ENCODE measurements at regions not wholly inside any gene's neighbourhood (a gene's known extent, or its start where the extent isn't known, plus 50 kb on each side); places are given as distances from the start of the nearest gene placed in this dataset.

DNA sequence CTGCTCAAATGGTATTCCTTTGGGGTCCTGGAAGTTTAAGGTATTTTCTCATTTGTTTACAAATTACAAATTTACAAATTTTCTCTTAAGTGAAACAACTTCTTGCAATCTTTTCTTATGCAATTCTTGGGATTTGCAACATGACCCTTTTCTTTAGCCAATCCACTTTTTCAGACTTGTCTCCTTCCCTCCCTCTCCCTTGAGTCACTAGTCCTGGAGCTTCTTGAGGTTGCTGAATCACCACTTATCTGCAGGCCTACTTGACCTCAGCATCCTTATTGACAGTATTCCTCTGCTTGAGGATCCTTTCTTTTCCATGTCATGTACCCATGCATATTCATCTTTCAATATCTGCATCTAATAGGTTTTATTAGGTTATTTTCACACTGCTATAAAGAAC is 302.8 kb upstream of the ADAMTS5 start:
- TF ChIP-seq CTCF (IDR thresholded peaks at IDR 0.05; ENCODE audit: low read depth, low read length) = no peak
- H3K27me3 ChIP-seq (ENCODE audit: control insufficient read depth, insufficient read depth, low read length) = no peaks in the 10 kb centered on the region
- H3K9me3 ChIP-seq (ENCODE audit: control insufficient read depth, insufficient read depth, low read length) = no peaks in the 10 kb centered on the region
- ChIA-PET POLR2A (no interaction called here), CTCF (no interaction called here)
- peak; percentile 69 for DNase-seq (ENCODE audit: low read depth, low spot score)
- no peak overlapping the region for H3K27ac ChIP-seq (ENCODE audit: low read depth, low read length)
- no peak overlapping the region for H3K4me3 ChIP-seq (ENCODE audit: low read depth, low read length)

- POLR2A ChIA-PET = interaction anchor here (0.9 kb wide), 1 partner anchor 33 kb away, joined by 3 read pairs; no protein-coding TSS in a partner anchor
- no peak for DNase-seq (ENCODE audit: low read depth, low spot score)
- no peak overlapping the region for H3K27ac ChIP-seq (ENCODE audit: low read depth, low read length)
- CTCF ChIA-PET = no interaction called here
- H3K27me3 ChIP-seq (ENCODE audit: control insufficient read depth, insufficient read depth, low read length) = no peaks in the 10 kb centered on the region
- no peak overlapping the region for H3K4me3 ChIP-seq (ENCODE audit: low read depth, low read length)
- TF ChIP-seq CTCF (IDR thresholded peaks at IDR 0.05; ENCODE audit: low read depth, low read length) = no peak
- H3K9me3 ChIP-seq (ENCODE audit: control insufficient read depth, insufficient read depth, low read length) = no peaks in the 10 kb centered on the region
Observed at GRCh38 chr21:27268290-27268689, 301.4 kb upstream of the ADAMTS5 start.

GRCh38 chr21:27265949-27266348 is 299.1 kb upstream of the ADAMTS5 start:
- Histone ChIP-seq H3K9me3 (ENCODE audit: control insufficient read depth, insufficient read depth, low read length) (no peaks in the 10 kb centered on the region), H3K4me3 (ENCODE audit: low read depth, low read length) (no peak overlapping the region), H3K27ac (ENCODE audit: low read depth, low read length) (no peak overlapping the region), H3K27me3 (ENCODE audit: control insufficient read depth, insufficient read depth, low read length) (no peaks in the 10 kb centered on the region)
- ChIA-PET CTCF (no interaction called here), POLR2A (no interaction called here)
- no peak for TF ChIP-seq CTCF (IDR thresholded peaks at IDR 0.05; ENCODE audit: low read depth, low read length)
- no peak for DNase-seq (ENCODE audit: low read depth, low spot score)

GRCh38 chr21:27265492-27265891 is 298.6 kb upstream of the ADAMTS5 start:
- TF ChIP-seq CTCF (IDR thresholded peaks at IDR 0.05; ENCODE audit: low read depth, low read length) = no peak
- Histone ChIP-seq H3K27me3 (ENCODE audit: control insufficient read depth, insufficient read depth, low read length) (no peaks in the 10 kb centered on the region), H3K4me3 (ENCODE audit: low read depth, low read length) (no peak overlapping the region), H3K9me3 (ENCODE audit: control insufficient read depth, insufficient read depth, low read length) (no peaks in the 10 kb centered on the region), H3K27ac (ENCODE audit: low read depth, low read length) (no peak overlapping the region)
- no peak for DNase-seq (ENCODE audit: low read depth, low spot score)
- ChIA-PET CTCF (no interaction called here), POLR2A (no interaction called here)

GRCh38 chr21:27261676-27262075 is 294.8 kb upstream of the ADAMTS5 start:
- no peak for TF ChIP-seq CTCF (IDR thresholded peaks at IDR 0.05; ENCODE audit: low read depth, low read length)
- POLR2A ChIA-PET = interaction anchor here (0.6 kb wide), 1 partner anchor 106 kb away, joined by 3 read pairs; no protein-coding TSS in a partner anchor

More at GRCh38 chr21:27261676-27262075, 294.8 kb upstream of the ADAMTS5 start:
- no peaks in the 10 kb centered on the region for H3K27me3 ChIP-seq (ENCODE audit: control insufficient read depth, insufficient read depth, low read length)
- H3K27ac ChIP-seq (ENCODE audit: low read depth, low read length) = no peak overlapping the region
- no peak for DNase-seq (ENCODE audit: low read depth, low spot score)
- no peak overlapping the region for H3K4me3 ChIP-seq (ENCODE audit: low read depth, low read length)
- CTCF ChIA-PET = interaction anchor here (1.6 kb wide), 1 partner anchor 303 kb away, joined by 4 read pairs; no protein-coding TSS in a partner anchor
- no peaks in the 10 kb centered on the region for H3K9me3 ChIP-seq (ENCODE audit: control insufficient read depth, insufficient read depth, low read length)
